Embryonic facial prominence (tissue), 1 donor: ENCODE measurements at regions not wholly inside any gene's neighbourhood (a gene's known extent, or its start where the extent isn't known, plus 50 kb on each side); places are given as distances from the start of the nearest gene placed in this dataset.

ENCODE experiments used
- DNase-seq: peaks from one replicate; pipeline ENCODE4 v3.0.0-alpha.2; 2016; ENCODE audit errors: extremely low spot score

DNA sequence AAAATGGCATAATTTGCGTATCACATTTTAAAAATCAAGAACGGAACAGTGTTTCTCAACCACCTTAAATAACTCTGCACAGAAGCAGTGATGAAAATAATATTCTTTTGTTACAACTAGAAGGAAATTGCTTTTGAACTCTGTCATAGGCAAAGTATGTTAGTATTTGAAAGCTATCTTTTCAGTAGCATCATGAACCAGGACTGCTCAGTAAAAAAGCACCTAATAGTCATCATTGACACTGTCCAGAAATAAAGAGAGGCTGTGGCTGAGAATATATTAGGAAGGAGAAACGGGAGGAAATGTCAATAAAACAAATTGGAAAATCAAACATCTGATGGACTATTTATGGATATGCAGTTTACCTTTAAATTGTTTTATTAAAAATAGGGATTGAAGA lies 237.2 kb upstream of the AKR1E2 start:
- no peak for DNase-seq

- no peak for DNase-seq
Measured at GRCh38 chr10:4587466-4587865, 238.5 kb upstream of the AKR1E2 start.

DNA sequence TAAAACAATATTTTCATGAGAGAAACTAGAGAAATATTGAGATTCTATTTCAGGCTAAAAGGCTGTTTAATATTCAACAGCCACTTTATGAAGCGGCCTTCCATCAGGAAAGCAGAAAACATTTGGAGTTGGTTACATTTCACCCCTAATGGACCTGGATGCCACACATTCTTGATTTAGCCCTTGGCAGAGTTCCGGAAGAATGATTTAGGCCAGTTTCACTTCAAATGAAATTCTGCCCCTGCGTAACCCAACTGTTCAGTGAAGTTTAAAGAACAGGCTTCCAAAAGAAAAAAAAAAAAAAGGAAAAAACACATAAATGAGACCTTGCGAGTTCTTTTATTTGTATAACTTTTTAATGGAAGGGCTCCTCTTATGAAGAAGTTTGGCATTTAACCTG lies 239.2 kb upstream of the AKR1E2 start:
- no peak for DNase-seq

- no peak for DNase-seq
Measured at GRCh38 chr10:4581929-4582328, 244.1 kb upstream of the AKR1E2 start.

- no peak for DNase-seq
Measured at GRCh38 chr10:4579844-4580243, 246.2 kb upstream of the AKR1E2 start.

- no peak for DNase-seq
Measured at GRCh38 chr10:4576206-4576605, 249.8 kb upstream of the AKR1E2 start.

DNA sequence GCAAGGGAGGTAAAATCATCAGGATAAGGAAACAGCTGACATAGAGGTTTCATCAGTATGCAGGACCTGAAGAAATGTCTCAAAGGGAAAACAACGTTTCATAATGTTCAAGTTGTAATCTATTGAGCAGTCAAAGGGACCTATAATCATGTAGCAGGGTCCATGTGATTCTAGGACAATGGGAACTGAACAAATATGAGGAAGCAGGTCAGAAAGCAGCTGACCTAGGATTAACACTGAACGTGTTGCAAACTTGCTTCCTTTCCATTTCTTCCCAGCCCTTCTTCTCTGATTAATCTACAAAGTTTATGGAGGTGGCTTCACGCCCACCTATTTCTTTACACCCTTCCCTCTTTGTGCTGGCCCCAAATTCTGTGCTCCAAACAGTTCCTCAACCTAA lies 256.9 kb upstream of the AKR1E2 start:
- no peak for DNase-seq

DNA sequence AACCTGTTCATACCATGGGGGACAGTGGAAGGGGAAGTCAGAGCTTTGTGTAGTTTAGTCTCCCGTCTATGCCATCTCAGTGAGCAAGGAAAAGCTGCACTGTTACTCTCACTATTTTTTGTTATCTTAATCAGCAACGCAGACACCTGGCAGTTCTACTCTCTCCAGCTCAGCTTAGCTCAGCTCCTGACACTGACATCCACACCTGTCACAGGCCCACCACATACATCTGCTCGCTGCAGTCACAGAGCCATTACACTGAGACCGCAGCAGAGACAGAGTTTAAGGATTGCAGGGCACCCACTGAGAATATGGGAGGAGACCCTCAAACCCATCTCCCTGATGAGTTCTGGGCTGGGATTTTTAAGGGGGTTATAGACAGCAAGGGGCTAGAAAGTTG lies 257.3 kb upstream of the AKR1E2 start:
- no peak for DNase-seq

- DNase-seq: no peak
Measured at GRCh38 chr10:4568086-4568485, 257.9 kb upstream of the AKR1E2 start.

DNA sequence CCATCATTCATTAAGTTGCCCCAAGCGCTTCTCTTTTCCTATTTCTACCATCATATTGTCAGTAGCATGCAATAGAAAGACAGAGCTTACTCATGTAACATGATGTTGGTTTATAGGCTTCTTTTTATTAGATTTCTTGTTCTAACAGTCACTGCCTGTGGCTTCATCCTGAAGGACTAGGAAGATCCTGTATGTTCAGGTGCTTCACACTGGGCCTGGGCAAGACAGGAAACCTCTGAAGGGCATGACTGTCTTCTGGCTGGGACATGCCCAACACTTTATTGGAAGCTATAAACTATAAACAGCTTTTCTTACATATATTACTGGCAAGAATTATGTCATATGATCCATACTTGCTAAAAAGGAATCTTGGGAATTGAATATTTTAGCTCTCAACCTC lies 258.4 kb upstream of the AKR1E2 start:
- DNase-seq: no peak

- DNase-seq: no peak
Measured at GRCh38 chr10:4566011-4566410, 260.0 kb upstream of the AKR1E2 start.

- DNase-seq: no peak
Measured at GRCh38 chr10:4561296-4561695, 264.7 kb upstream of the AKR1E2 start.

DNA sequence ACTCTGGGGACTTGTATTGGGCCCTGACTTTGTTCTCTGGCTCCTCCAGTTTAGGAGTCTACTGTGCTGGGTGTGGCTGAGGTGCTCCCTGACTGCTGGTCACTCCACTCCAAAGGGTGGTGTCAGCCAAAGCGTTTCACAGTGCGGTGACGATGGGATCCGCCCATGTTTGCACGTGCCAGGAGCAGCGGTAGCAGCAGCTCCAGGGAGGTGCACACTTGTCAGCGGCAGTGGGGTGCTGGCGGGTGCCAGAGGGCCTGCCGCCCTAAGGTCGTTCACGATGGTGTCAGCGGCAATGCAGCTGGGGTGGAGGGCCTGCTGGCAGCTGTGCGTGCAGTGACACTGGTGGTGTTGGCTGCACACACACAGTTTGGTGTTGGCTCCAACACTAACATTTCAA lies 268.5 kb upstream of the AKR1E2 start:
- DNase-seq: no peak

DNA sequence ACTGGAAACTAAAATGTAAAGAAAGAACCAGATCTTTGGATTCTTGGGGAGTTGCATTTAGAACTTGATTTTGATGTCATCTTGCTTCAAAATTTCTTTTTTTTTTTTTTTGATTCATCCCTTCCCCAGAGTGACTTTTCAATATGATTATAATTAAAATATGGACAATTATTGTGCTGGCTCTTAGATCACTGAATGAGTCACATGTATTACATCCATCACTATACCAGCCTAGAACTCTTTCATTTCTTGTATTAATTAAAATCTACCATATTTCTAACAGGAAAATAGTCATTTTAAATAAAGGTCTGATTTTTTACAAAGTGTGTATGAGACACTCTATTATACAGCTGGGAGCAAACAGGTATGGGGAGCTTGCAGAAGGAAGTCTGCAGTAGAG lies 269.5 kb upstream of the AKR1E2 start:
- no peak for DNase-seq

GRCh38 chr10:4555920-4556319 lies 270.1 kb upstream of the AKR1E2 start:
- no peak for DNase-seq

GRCh38 chr10:4549139-4549653 lies 276.8 kb upstream of the AKR1E2 start:
- DNase-seq: no peak

DNA sequence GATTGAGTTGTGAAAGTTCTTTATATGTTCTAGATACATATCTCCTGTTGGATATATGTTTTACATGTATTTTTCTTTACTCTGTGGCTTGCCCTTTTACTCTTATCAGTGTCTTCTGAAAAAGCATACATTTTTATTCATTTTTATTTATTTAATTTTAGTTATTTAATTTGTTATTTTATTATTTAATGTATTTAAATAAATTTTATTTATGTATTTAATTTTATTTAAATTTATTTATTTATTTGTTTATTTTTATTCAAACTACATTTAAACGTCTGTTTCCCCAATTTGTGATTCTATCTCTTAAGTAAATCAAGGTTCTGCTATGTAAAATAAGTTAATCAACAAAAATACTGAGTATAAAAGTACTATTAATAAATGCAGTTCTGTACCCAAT lies 279.1 kb upstream of the AKR1E2 start:
- DNase-seq: no peak

DNA sequence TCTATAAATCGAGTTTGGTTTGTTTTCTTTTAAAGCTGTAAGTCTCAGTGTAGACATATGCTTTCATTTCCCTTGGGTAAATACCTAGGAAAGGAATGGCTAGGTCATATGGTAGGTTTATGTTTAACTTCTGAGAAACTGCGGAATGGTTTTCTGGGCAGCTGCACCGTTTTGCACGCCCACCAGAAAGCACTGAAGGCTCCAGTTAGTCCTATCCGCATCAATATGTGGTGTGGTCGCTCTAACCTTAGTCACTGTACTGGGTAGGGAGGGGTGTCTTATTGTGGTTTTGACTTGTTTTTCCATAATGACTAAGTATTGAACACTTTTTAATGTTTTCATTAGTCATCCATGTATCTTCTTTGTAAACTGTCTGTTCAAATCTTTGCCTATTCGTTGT lies 279.5 kb upstream of the AKR1E2 start:
- no peak for DNase-seq

DNA sequence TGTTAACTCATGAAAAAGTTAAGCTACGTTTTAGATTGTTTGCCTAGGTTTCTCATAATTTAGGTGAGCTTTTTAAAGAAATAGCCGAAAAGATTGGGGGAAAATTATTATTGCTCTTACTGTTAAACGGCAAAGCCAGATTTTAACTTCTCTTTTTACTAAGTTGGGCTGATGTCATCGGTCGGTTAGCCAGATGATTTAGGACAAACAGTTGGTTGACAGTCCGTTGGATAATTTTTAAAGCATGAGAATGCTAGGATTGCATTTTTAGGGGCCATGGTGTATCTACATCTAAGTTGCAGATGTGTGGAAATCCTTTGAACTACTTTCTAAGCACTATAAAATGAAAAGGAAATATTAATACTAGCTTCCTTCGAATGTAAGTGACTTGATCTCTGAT lies 280.9 kb upstream of the AKR1E2 start:
- DNase-seq: no peak

DNA sequence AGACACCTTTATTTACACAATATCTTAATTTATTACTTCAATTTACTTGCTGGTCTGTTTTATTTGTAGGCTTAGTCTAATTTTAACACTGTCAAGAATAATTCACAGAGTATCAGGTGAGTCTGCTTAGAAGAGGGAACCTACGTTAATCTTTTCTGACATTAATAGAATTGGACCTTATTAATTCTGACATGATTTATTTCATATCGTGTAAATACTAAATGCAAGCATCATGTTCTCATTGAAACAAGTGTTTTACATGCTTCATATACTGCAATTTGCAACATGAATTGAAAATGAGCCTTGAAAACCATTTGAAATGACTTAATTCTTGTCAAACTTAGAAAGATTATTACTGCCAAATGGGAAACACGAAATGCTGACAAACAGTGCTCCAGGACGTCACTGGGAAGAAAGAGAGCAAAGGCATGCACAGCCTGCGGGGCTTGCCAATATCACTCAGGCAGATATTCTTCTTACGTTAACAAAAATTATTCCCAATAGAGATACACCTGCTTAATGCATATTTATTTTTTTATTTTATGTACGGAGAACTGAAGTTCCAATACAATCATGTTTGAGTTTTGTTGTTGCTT lies 282.0 kb upstream of the AKR1E2 start:
- DNase-seq: no peak

GRCh38 chr10:4541292-4541691 lies 284.7 kb upstream of the AKR1E2 start:
- no peak for DNase-seq

- no peak for DNase-seq
Measured at GRCh38 chr10:4538016-4538415, 288.0 kb upstream of the AKR1E2 start.

DNA sequence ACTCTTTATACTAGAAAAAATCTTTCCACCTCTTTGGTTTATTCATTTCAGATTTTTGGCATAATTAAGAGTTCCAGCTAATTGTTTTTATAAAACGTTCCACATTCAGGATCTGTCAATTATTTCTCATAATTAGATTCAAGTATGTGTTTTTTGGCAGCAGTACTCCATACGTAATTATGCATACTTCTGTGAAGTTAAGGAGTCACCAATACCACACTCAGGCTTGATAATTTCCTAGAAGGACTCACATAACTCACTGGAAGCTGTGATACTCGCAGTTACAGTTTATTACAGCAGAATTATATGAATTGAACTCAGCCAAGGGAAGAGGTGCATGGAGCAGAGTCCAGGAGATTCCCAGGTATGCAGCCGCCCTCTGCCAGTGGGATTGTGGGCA lies 290.5 kb upstream of the AKR1E2 start:
- DNase-seq: no peak

DNA sequence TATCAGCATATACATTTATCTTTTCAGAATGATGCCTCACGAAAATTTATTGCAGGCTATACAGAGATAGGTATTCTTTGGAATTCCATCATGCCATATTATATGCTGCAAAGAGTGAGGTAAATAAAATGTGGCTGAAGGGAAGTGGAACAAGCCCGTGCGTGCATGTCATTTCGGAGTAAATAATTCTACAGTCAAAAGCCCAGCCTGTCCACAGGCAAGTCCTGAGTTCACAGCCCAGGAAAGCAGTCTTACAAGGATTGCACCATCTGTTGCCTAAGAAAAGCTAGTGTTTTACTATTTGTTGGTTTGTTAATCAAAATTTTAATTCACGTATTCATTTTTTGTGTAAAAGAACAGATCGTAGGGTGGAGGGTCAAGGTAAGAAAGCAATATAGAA lies 292.4 kb upstream of the AKR1E2 start:
- no peak for DNase-seq
